Renal cortical epithelial cell (primary cell): ENCODE measurements at regions not wholly inside any gene's neighbourhood (a gene's known extent, or its start where the extent isn't known, plus 50 kb on each side); places are given as distances from the start of the nearest gene placed in this dataset.
A peak's percentile ranks its signal among the peaks of the same experiment; 100 is the strongest.
"Not testable (repeated sequence)": the region's sequence is repeated elsewhere in the genome, so short reads cannot be mapped to it uniquely, and the experiment has no call there.

Experiments used
- DNase-seq: peaks from one replicate; pipeline ENCODE4 v3.0.0-alpha.2; 2011; ENCODE audit warnings: low read depth

DNA sequence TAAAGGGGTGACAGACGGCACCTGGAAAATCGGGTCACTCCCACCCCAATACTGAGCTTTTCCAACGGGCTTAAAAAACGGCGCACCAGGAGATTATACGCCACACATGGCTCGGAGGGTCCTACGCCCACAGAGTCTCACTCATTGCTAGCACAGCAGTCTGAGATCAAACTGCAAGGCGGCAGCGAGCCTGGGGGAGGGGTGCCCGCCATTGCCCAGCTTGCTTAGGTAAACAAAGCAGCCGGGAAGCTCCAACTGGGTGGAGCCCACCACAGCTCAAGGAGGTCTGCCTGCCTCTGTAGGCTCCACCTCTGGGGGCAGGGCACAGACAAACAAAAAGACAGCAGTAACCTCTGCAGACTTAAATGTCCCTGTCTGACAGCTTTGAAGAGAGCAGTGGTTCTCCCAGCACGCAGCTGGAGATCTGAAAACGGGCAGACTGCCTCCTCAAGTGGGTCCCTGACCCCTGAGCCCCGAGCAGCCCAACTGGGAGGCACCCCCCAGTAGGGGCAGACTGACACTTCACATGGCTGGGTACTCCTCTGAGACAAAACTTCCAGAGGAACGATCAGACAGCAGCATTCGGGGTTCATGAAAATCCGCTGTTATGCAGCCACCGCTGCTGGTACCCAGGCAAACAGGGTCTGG, 162.8 kb upstream of the GJE1 start:
- DNase-seq = not testable (repeated sequence)

DNA sequence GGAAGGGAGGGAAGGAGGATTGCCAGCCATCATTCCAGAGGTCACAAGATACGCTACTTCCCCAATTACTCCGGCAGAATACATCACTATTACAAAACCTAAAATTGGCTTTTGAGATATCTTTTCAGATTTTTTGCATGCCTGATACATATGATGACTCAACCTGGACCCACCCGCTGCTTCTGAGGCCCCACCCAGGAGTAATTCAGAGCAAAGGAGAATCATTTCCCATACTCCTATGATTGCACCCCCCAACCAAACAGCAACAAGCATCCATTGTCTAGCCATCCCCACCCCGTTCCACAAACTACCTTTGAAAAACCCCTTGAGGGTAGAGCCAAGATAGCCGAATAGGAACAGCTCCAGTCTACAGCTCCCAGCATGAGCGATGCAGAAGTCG, 163.5 kb upstream of the GJE1 start:
- DNase-seq = no peak

DNA sequence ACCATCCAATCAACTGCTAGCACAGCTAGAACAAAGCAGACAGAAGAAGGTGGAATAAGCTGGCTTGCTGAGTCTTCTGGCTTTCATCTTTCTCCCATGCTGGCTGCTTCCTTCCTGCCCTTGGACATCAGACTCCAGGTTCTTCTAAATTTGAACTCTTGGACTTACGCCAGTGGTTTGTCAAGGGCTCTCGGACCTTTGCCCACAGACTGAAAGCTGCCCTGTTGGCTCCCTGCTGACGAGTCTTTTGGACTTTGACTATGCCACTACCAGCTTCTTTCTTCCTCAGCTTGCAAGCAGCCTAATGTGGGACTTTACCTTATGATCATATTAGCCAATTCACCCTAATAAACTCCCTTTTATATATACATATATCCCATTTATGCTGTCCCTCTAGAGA, 164.1 kb upstream of the GJE1 start:
- no peak for DNase-seq

DNA sequence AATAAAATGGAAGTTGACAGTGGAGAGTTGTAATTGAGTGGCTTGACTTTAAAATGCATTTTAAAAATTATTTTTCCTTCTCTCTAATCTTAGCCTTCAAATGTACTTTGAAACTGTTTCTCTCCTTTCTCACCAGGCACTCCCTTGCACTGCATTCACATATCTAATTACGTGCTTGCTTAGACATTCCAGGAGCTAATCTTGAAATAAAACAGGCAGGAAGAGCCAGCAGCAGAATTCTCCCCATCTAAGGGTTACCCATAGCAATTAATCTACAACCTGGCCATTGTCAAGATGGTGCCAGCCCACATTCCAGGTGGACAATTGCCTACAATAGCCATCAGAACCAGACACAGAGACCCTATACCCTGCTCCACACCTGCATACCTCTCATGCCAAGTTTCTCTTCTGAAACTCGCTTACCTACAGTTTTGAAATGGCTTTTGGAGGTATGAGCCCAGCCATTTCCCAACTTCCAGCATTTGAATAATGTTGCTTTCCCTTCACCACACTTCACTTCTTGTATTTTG, 167.6 kb upstream of the GJE1 start:
- DNase-seq = no peak

DNA sequence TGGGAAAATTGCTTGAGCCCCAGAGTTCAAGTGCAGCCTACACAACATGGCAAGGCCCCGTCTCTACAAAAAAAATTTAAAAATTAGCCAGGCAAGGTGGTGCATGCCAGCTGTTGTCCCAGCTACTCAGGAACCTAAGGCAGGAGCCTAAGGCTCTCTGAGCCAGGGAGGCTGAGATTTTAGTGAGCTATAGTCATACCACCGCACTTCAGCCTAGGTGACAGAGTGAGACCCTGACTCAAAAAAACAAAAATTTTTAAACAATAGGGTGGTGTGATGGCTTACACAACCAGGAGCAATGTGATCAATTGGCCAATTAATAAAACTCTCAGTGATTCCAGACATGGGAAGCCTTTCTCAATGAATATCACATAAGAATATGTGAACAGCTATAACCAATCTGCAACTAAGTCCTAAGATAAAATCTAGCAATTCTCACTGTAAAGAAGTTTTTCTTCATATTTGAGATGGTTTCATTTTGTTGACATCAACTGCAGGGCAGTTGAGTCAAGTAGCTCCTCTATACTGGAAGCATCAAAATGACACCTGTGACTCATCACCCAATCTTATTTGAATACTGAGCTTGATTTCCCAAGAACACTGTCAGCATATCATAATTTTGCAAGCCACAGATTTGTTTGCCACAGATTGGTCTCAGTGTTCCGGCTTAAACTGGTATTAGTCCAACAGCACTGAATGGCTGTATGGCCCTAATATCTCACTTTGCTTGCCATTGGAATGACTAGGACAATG, 169.0 kb upstream of the GJE1 start:
- peak; percentile 11 for DNase-seq

DNA sequence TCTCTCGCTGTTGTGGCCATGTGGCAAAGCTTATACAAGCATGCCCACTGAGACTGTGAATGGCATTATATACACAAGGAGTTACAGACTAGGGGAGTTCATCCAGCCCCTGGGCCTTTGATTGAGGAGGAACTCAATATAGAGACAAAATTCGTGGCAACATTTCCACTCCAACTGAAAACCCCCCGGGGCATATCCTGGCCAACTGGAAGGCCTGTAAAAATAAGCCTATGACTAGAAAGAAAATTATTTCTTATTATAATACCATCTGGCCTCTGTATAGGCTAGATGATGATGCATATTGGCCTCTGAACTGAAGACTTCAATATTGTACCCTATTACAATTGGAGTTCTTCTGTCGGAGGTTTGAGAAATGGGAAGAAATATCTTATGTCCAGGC, 175.5 kb upstream of the GJE1 start:
- no peak for DNase-seq

DNA sequence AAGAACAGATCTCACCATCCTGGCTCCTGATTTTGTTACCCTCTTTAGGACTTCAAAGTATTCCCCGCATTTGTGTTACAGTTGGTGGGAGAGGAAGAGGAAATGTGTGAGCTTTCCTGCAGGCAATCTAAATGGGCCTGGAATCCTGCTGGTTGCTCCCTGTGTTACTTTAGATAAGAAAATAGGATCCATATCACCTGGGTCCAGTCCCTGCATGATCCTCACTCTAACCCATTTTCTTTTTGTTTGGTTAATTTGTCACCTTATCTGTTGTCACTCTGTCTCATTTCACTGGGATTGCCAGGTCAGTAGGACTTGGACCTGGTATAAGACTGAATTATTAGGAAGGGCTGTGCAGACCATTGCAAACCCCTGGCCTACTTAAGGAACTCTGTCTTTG, 175.9 kb upstream of the GJE1 start:
- DNase-seq = no peak

DNA sequence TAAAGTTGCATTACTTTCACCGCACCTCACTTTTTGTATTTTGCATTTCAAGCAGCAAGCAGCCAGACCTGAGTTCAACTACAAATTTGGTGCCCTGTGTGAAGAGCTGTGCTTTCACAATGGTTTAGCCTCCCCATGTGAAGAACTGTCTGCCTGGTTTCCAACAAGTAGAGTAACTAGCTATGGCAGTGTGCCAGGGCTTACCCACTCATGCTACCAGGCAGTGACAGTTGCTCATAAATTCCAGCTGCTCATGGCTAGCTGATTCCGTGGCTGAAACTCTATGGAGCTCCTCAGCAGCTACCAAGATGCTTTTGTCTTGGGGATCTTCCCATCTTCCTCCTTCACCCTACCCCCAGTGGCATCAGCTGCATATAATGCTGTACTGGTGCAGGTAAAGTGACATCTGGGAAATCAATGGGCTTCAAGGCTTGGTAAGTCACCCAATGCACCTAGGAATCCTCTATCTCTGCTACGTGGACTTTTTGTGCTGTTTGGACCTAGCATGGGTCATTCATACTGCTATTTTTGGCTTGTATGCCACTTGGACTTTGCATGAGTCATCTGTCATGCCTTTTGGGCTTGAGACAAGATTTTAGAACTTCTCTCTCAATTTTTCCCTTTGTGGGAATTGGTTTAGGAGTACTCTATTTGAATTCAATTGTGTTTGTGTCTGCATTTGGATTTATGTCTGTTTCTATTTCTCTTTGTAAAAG, 176.5 kb upstream of the GJE1 start:
- peak; percentile 73 for DNase-seq

DNA sequence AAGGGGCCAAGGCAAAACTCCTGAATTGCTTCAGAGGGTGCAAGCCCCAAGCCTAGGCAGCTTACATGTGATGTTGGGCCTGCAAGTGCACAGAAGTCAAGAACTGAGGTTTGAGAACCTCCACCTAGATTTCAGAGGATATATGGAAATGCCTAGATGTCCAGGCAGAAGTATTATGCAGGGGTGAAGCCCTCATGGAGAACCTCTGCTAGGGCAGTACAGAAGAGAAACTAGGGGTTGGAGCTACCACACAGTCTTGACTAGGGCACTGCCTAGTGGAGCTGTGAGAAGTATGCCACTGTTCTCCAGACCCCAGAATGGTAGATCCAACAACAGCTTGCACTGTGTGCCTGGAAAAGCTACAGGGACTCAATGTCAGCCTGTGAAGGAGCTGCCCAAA, 179.7 kb upstream of the GJE1 start:
- DNase-seq = no peak

DNA sequence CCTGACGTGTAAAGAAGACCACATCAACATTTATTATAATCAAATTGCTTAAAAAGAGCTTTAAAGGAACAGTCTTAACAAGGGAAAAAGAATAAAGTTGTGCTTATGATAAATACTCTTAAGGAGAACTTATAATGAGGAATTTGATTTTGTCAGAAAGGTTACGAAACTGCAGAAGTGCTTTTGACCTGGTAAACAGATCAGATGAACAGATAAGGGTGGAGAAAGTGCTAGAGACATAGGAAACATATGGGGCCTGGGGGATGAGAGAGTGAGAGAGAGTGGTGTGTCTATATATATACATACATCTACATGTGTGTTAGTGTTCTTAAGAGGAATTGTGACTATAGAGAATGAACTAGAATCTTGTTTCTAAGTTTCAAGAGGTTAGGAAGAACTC, 186.2 kb upstream of the GJE1 start:
- DNase-seq = no peak

DNA sequence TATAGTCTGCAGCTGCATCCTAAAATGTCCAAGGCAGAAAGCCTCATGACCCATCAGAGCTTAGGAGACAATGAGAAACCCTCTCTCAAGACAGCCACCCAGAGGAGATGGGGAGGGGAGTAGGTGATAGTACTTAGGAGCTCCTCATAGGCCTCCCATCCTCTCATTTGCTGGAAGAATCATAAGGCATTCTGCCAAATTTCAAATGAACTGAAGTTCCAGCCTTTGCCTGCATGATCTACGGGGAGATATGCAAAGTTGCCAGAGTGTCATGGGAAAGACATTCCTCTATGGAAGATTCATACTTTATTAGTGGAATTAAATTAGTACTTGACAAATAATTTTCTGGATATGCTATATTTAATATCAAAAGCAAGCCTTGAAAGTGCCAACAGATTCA, 194.1 kb upstream of the GJE1 start:
- no peak for DNase-seq

DNA sequence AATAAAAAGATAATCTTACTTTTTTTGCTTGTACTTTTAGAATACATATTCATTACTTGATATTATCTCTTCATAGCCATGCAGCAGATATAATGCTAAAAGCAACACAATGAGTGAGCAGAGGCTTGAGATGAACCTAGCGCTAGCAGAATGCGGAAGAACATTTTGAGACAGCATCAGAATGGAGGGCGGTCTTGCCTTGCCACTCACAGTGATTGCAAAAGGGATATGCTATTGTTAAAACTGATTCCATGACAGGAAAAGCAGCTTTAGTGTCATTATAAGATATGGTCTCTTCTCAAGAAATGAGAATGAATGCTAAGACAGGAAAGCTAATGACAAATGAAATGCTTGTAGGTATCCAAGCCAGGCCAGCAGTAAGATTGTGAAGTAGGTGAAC, 200.0 kb upstream of the GJE1 start:
- DNase-seq = no peak

DNA sequence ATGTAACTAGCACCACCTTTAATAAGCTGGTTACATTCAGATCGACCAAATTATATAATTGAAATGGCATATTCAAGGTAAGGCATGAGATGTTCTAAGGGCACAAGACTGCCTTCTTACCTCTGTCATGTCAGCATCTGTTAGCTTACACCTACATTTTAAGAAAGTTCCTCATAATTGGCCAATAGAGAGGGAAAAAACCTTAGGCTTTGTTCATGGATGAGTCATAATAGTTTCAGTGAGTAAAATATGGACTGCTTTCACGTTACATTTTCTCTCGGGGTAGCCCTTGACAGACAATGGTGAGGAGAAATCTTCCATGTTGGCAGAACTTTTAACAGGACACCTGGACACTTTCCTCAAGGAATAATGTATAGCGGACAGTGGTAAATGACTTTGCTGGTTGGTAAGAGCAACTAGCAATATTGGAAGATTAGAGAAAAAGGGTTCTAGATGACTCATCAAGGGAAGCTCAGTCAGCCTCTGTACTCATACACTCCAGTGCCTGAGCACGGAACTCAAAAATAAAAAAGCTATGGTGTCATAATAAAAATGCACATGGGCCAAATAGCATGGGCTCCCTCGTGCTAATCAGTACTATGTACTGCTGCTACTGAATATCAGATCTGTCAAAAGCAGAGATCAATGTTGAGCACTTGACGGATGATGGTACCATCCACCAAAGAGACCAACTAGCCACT, 206.4 kb upstream of the GJE1 start:
- DNase-seq = peak; percentile 4

DNA sequence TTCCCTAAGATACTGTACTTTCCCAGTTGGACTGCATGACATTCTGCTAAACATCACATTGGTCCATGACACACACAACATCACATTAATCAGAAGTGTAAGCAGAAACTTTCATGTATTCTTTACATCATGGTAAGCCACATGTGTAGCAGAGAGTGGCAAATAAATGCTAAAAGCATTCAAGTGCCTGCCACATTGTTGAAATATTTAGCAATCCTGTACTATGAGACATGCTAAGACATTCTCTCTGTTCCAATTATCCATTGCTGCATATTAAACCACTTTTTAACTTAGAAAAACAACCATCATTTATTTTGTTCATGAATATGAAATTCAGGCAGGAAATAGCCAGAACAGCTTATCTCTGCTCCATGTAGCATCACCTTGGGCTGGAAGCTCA, 207.7 kb upstream of the GJE1 start:
- peak; percentile 18 for DNase-seq

DNA sequence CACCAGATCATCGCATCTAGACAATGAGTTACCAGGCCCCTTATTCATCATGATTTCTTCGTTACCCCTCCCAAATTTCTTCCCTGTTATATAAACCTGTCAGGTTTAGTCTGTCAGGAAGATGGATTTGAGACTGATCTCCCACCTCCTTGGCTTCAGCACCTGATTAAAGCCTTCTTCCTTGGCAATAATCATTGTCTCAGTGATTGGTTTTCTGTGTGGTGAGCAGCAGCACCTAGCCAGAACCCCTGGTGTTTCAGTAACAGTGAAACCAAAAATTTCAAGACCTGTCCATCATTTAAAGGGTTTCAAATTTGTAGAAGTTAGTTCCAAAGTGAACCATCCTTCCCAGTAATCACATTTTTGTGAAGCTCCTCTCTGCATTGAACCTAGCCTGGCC, 209.8 kb upstream of the GJE1 start:
- no peak for DNase-seq

DNA sequence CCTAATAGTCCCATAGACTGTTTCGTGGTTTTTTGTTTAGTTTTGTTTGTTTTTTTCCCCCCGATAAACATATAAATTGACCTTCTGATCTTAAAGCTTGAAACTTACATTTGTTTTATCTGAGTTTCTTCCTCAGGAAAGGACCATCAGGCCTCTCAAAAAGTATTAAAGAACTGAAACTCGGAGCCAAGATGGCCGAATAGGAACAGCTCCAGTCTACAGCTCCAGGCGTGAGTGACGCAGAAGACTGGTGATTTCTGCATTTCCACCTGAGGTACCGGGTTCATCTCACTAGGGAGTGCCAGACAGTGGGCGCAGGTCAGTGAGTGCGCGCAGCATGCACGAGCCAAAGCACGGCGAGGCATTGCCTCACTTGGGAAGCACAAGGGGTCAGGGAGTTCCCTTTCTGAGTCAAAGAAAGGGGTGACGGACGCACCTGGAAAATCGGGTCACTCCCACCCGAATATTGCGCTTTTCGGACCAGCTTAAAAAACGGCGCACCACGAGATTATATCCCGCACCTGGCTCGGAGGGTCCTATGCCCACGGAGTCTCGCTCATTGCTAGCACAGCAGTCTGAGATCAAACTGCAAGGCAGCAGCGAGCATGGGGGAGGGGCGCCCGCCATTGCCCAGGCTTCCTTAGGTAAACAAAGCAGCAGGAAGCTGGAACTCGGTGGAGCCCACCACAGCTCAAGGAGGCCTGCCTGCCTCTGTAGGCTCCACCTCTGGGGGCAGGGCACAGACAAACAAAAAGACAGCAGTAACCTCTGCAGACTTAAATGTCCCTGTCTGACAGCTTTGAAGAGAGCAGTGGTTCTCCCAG, 215.8 kb upstream of the GJE1 start:
- DNase-seq = not testable (repeated sequence)

DNA sequence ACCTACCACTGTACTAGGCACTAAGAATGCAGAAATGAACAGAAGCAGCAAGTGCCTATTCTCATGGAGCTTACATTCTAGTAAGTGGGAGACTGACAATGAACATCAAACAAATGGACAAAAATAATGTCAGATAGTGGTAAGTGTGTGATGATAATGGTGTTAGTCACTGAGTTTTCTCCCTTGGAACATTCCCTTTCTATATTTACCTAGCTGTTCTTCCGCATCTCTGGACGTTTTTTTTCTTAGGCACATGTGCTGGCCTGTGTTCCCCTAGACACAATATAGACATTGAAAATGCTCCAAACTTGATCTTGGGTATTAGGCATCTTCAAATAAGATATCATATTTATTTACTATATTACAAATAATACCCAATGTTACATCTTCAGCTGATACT, 218.1 kb upstream of the GJE1 start:
- no peak for DNase-seq

DNA sequence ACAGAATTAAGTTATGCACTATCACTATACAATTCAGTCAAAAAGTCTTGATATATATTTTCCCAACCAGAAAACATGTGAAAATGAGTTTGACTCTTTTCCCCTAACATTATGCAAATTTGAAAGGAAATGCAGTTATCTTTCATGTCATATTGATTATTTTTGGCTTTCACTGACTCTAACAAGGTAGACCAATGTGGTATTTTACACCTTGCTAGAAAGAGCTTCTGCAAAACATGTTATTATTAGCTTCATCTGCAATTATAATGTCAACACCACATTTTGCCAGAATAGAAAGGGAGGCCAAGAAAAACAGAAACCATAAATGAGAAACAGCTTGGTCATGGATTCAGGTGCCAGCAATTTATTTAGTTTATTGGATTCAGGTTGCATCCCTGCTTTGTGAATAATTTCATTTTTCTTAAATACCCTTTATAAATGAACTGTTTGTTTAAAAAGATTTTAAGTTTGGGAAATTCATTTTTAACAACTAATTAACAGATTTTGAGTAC, 226.1 kb upstream of the GJE1 start:
- DNase-seq = no peak

DNA sequence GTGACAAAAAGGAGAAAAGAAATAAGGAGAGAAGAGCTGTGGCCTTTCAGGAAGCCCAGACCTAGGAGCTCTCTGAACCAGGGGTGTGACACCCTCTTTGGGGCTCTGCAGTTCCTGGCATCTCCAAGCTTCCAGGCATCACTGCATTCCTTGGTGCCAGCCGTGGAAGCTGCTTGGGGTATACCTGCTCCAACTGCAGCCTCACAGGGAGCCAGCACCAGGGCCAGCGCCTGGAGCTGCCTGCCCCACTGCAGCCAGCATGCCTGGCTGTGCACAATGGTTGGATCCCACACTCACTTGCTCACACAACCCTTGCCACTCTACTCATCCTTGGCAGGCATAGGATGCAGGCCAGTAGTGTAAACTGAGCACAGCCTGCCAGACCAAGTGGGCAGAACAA, 242.1 kb upstream of the GJE1 start:
- no peak for DNase-seq

DNA sequence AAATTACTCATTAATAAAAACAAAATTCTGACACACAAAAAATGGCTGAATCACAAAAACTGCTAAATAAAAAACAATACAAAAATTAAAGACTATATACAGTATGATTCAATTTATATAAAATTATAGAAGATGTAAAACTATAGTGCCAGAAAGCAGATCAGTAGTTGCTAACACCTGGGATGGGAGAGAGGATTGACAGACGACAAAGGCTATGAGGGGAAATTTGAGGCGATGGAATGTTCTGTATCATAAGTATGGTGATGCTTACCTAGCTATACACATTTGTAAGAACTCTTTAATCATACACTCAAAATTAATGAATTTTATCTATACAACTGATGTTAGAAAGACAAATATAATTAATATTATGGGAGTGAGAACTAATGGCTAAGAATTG, 247.9 kb upstream of the GJE1 start:
- no peak for DNase-seq

DNA sequence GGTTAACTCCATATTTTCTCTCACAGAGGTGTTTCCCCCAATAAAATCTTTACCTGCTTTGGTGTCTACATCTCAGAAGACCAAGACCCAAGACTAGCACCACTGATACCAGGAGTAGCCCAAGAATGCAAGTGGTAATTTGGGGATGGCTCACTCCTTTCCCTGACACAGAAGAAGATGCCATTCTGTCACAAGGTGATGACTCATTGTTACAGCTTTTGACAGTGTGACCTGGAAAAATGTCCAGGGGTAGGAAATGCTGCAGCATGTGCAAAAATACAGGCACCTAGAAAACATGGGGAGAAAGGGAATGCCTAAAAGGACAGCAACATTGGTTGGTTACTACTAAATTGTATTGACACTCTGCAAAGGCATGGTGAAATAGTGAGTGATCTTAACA, 254.0 kb upstream of the GJE1 start:
- peak; percentile 23 for DNase-seq
